Left lung (tissue), 4 donors: ENCODE measurements at regions not wholly inside any gene's neighbourhood (a gene's known extent, or its start where the extent isn't known, plus 50 kb on each side); places are given as distances from the start of the nearest gene placed in this dataset.

Experiments
- ATAC-seq: fragments of 200-7000 bp; cut with Tn5 transposase; one replicate; pipeline ENCODE4 v1.9.1; 2020; ENCODE audit warnings: moderate library complexity
- DNase-seq, 4 donors: peaks; one replicate each; pipeline ENCODE4 v3.0.0-alpha.2; 2013 to 2020
- H3K27ac ChIP-seq, 2 donors: fragments of 200-600 bp; sonication (generic) in 1 of 2; one replicate each; pipeline versions ENCODE4 v1.5.0 to v1.8.0; 2020 to 2021
- H3K27me3 ChIP-seq, 2 donors: fragments of 200-600 bp; sonication (generic) in 1 of 2; one replicate each; pipeline versions ENCODE4 v1.5.0 to v1.8.0; 2020 to 2021
- H3K36me3 ChIP-seq, 2 donors: fragments of 200-600 bp; sonication (generic) in 1 of 2; one replicate each; pipeline versions ENCODE4 v1.5.0 to v1.8.0; 2020 to 2021
- H3K4me1 ChIP-seq, 2 donors: fragments of 200-600 bp; one replicate each; pipeline ENCODE4 v1.8.0; 2021
- H3K4me3 ChIP-seq, 2 donors: fragments of 200-600 bp; sonication (generic) in 1 of 2; one replicate each; pipeline versions ENCODE4 v1.5.0 to v1.8.0; 2020 to 2021; ENCODE audit warnings: mild to moderate bottlenecking in 1 of 2
- H3K9me3 ChIP-seq, 2 donors: fragments of 200-600 bp; sonication (generic) in 1 of 2; one replicate each; pipeline versions ENCODE4 v1.5.0 to v1.8.0; 2020 to 2021
- CTCF ChIP-seq, 2 donors: fragments of 200-600 bp; sonication (generic) in 1 of 2; IDR thresholded peaks; one replicate each; pipeline versions ENCODE4 v1.5.0 to v1.8.0; 2021; ENCODE audit warnings: antibody characterized with exemption in 2 of 2
- intact Hi-C, 2 donors: fragments of 100-400 bp; cut with DNase I; formaldehyde crosslinking; loops; one replicate each; pipeline versions ENCODE4 v1.11.2 to v1.14.2; 2022
- donor health status: DM: no; HTN: yes; CAD: no.
- donor health status: DM: no; HTN: no; CAD: no.

GRCh38 chrX:91079342-91080114 lies 355.1 kb upstream of the PABPC5 start:
- Histone ChIP-seq H3K36me3 (no peaks in the 10 kb centered on the region), H3K27me3 (no peaks in the 10 kb centered on the region), H3K9me3 (no peaks in the 10 kb centered on the region), H3K27ac (no peak overlapping the region), H3K4me1 (no peaks in the 10 kb centered on the region), H3K4me3 (no peak overlapping the region)
- DNase-seq (no peak), ATAC-seq (no peak)
- intact Hi-C loops = no loop called here
- no peak for TF ChIP-seq CTCF (IDR thresholded peaks at IDR 0.05)

DNA sequence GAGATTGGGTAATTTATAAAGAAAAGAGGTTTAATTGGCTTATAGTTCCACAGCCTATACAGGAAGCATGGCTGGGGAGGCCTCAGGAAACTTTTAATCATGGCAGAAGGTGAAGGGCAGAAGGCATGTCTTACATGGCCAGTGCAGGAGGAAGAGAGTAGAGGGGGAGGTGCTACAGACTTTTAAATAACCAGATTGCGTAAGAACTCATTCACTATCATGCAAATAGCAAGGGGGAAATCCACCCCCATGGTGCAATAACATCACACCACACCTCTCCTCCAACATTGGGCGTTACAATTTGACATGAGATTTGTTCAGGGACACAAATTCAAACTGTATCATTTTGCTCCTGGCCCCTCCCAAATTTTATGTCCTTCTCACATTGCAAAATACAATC lies 353.8 kb upstream of the PABPC5 start:
- ATAC-seq = no peak
- Histone ChIP-seq H3K36me3 (no peaks in the 10 kb centered on the region), H3K27me3 (no peaks in the 10 kb centered on the region), H3K4me1 (no peaks in the 10 kb centered on the region), H3K4me3 (no peak overlapping the region), H3K27ac (no peak overlapping the region), H3K9me3 (no peaks in the 10 kb centered on the region)
- intact Hi-C loops = no loop called here
- no peak for DNase-seq
- no peak for TF ChIP-seq CTCF (IDR thresholded peaks at IDR 0.05)

- Histone ChIP-seq H3K4me3 (no peak overlapping the region), H3K27ac (no peak overlapping the region), H3K36me3 (no peaks in the 10 kb centered on the region), H3K4me1 (no peaks in the 10 kb centered on the region), H3K9me3 (no peaks in the 10 kb centered on the region), H3K27me3 (no peaks in the 10 kb centered on the region)
- intact Hi-C loops = no loop called here
- DNase-seq = no peak
- TF ChIP-seq CTCF (IDR thresholded peaks at IDR 0.05) = no peak
- ATAC-seq = no peak
Measured at GRCh38 chrX:91081873-91082272, 352.8 kb upstream of the PABPC5 start.

DNA sequence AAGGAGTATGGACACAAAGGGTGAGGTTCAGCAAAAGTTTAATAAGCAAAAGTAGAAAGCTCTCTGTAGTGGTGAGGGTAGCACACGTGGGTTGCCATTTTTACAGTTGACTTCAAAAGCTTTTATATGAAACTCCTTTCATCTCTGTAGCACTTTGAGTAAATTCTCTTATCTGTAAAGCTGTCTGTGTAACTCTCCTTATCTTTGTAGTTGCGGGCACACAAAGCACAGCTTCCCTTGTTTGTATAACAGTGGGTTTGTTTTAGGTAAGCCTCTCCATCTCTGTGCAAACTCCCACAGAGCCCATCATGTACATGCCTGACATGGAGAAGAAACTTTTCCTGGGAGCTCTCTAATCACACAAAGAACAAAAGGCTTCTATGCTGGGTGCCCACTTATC lies 325.9 kb upstream of the PABPC5 start:
- no peak overlapping the region for H3K27ac ChIP-seq
- peaks cover 0 to 2% of the 10 kb centered on the region in 2 donors for H3K9me3 ChIP-seq
- no peaks in the 10 kb centered on the region for H3K36me3 ChIP-seq
- H3K4me1 ChIP-seq = no peaks in the 10 kb centered on the region
- ATAC-seq = no peak
- no peak for DNase-seq
- intact Hi-C loops = no loop called here
- no peak for TF ChIP-seq CTCF (IDR thresholded peaks at IDR 0.05)
- no peaks in the 10 kb centered on the region for H3K27me3 ChIP-seq
- H3K4me3 ChIP-seq = no peak overlapping the region

- intact Hi-C loops = no loop called here
- Histone ChIP-seq H3K36me3 (no peaks in the 10 kb centered on the region), H3K4me3 (no peak overlapping the region), H3K4me1 (no peaks in the 10 kb centered on the region), H3K27ac (no peak overlapping the region), H3K27me3 (no peaks in the 10 kb centered on the region), H3K9me3 (no peaks in the 10 kb centered on the region)
- DNase-seq (no peak), ATAC-seq (no peak)
- TF ChIP-seq CTCF (IDR thresholded peaks at IDR 0.05) = no peak
Measured at GRCh38 chrX:91122151-91122694, 312.4 kb upstream of the PABPC5 start.
